Heart left ventricle (tissue), 16 donors: ENCODE measurements at regions not wholly inside any gene's neighbourhood (a gene's known extent, or its start where the extent isn't known, plus 50 kb on each side); places are given as distances from the start of the nearest gene placed in this dataset.

Experiments
- ATAC-seq, 4 donors: fragments of 200-7000 bp; cut with Tn5 transposase; one replicate each; pipeline ENCODE4 v1.9.1; 2020 to 2022; ENCODE audit warnings: moderate library complexity in 4 of 4, mild to moderate bottlenecking in 3 of 4, moderate number of reproducible peaks in 1 of 4
- DNase-seq, 5 donors: peaks; one replicate each; pipeline ENCODE4 v3.0.0-alpha.2; 2020
- H3K27ac ChIP-seq, 12 donors: fragments of 200-600 bp; sonication (generic) in 4 of 12; one replicate each; pipeline versions ENCODE4 v1.5.0 to v1.8.0; 2016 to 2022; ENCODE audit warnings: mild to moderate bottlenecking in 2 of 12
- H3K27me3 ChIP-seq, 9 donors: fragments of 200-600 bp; sonication (generic) in 2 of 9; one replicate each; pipeline versions ENCODE4 v1.5.1 to v1.8.0; 2016 to 2022; ENCODE audit warnings: mild to moderate bottlenecking in 3 of 9
- H3K36me3 ChIP-seq, 9 donors: fragments of 200-600 bp; sonication (generic) in 2 of 9; one replicate each; pipeline versions ENCODE4 v1.5.0 to v1.8.0; 2018 to 2022; ENCODE audit warnings: mild to moderate bottlenecking in 2 of 9
- H3K4me1 ChIP-seq, 12 donors: fragments of 200-600 bp; sonication (generic) in 4 of 12; one replicate each; pipeline versions ENCODE4 v1.5.0 to v1.8.0; 2016 to 2022; ENCODE audit warnings: mild to moderate bottlenecking in 3 of 12
- H3K4me3 ChIP-seq, 12 donors: fragments of 200-600 bp; sonication (generic) in 4 of 12; one replicate each; pipeline versions ENCODE4 v1.5.0 to v1.8.0; 2017 to 2022; ENCODE audit warnings: mild to moderate bottlenecking in 9 of 12, moderate library complexity in 4 of 12
- H3K9me3 ChIP-seq, 12 donors: fragments of 200-600 bp; sonication (generic) in 4 of 12; one replicate each; pipeline versions ENCODE4 v1.5.0 to v1.8.0; 2016 to 2022; ENCODE audit warnings: mild to moderate bottlenecking in 1 of 12
- CTCF ChIP-seq, 12 donors: fragments of 200-600 bp; sonication (generic) in 4 of 12; IDR thresholded peaks; one replicate each; pipeline versions ENCODE4 v1.5.0 to v1.8.0; 2018 to 2022; ENCODE audit warnings: antibody characterized with exemption in 12 of 12, mild to moderate bottlenecking in 5 of 12
- POLR2A ChIP-seq, 2 donors: fragments of 450-650 bp; IDR thresholded peaks; one replicate each; pipeline ENCODE4 v1.6.1; 2017; ENCODE audit warnings: antibody characterized with exemption in 2 of 2, mild to moderate bottlenecking in 2 of 2, moderate library complexity in 2 of 2
- WGBS, 4 donors: extraction: QIAGEN DNeasy Blood & Tissue Kit in 2 of 4; methylation state at CpG; one replicate each; pipeline versions ENCODE4 v1.1.5 to v1.1.7; 2013 to 2018; 5-methylcytosine and 5-hydroxymethylcytosine counted together
- intact Hi-C, 10 donors: fragments of 100-400 bp; cut with DNase I; formaldehyde crosslinking; loops; one replicate each; pipeline versions ENCODE4 v1.11.1 to v1.14.2; 2022
- donor health status: ischemic (EF 13 %, LVEDD 7.1; RV severe dilation, severe dysfunction).
- donor health status: healthy with polysubstance abuse.
- donor health status: DM: no; HTN: yes; CAD: no.
- donor health status: DM: no; HTN: no; CAD: no.
- donor health status: ischemic (EF 25% LVEDD 6.9; RV normal size, moderate dysfunction).
- donor health status: ischemic (EF 25% LVEDD 5.7; RV mildly dilated, moderate dysfunction).
- donor health status: healthy.
- donor health status: DM: yes; HTN: yes; CAD: no.
- donor health status: ischemic (EF 35%, LVEDD 5.7; RV mildly dilated, moderate dysfunction).
- donor health status: nonischemic (EF 11% LVEDD 7.7; RV severe dilation, severe dysfunction).
- donor health status: DM: yes; HTN: yes; CAD: no.
- donor health status: PGD.
- donor health status: ischemic (EF 29% LVEDD 5.4; RV normal size, mild dysfunction).
- donor health status: nonischemic (EF 23%, LVEDD 6.1; RV moderate dilation, normal function).

- DNase-seq = no peak
- no peak for ATAC-seq
- no peak overlapping the region for H3K27ac ChIP-seq
- no peaks in the 10 kb centered on the region for H3K27me3 ChIP-seq
- WGBS, 4 donors = 88 to 92% (median 90%) methylated on average over 12 of the region's 12 CpGs
- H3K36me3 ChIP-seq = no peaks in the 10 kb centered on the region
- intact Hi-C loops = no loop called here
- TF ChIP-seq POLR2A (IDR thresholded peaks at IDR 0.05) = no peak
- no peak for TF ChIP-seq CTCF (IDR thresholded peaks at IDR 0.05)
- H3K4me1 ChIP-seq = peaks cover 0 to 11% (median 0%) of the 10 kb centered on the region in 12 donors
- H3K4me3 ChIP-seq = no peak overlapping the region
- H3K9me3 ChIP-seq = peaks cover 0 to 4% (median 0%) of the 10 kb centered on the region in 12 donors
These were observed 232.1 kb downstream of the SOX11 start for GRCh38 chr2:5923957-5924945.

- 80 to 88% (median 83%) methylated on average over 4 of the region's 4 CpGs for WGBS, 4 donors
- intact Hi-C loops = no loop called here
- ATAC-seq (no peak), DNase-seq (no peak)
- Histone ChIP-seq H3K4me3 (no peak overlapping the region), H3K27ac (no peak overlapping the region), H3K27me3 (no peaks in the 10 kb centered on the region), H3K9me3 (peaks cover 0 to 13% (median 0%) of the 10 kb centered on the region in 12 donors), H3K4me1 (peaks cover 0 to 11% (median 0%) of the 10 kb centered on the region in 12 donors), H3K36me3 (no peaks in the 10 kb centered on the region)
- TF ChIP-seq CTCF (IDR thresholded peaks at IDR 0.05) = no peak
- no peak for TF ChIP-seq POLR2A (IDR thresholded peaks at IDR 0.05)
These were observed 233.4 kb downstream of the SOX11 start for GRCh38 chr2:5925604-5926003.

- Histone ChIP-seq H3K36me3 (no peaks in the 10 kb centered on the region), H3K9me3 (peaks cover 0 to 13% (median 0%) of the 10 kb centered on the region in 12 donors), H3K27ac (peak overlapping the region in 1 of 12 donors; percentile 23), H3K4me3 (peak overlapping the region in 1 of 12 donors; percentile 3), H3K4me1 (peaks cover 0 to 11% (median 0%) of the 10 kb centered on the region in 12 donors), H3K27me3 (no peaks in the 10 kb centered on the region)
- peak; percentile 66 to 95 (median 84) for ATAC-seq
- 8 to 27% (median 23%) methylated on average over 6 of the region's 6 CpGs for WGBS, 4 donors
- DNase-seq = peak in 1 of 5 donors; percentile 34
- intact Hi-C loops = no loop called here
- TF ChIP-seq POLR2A (IDR thresholded peaks at IDR 0.05) (no peak), CTCF (IDR thresholded peaks at IDR 0.05) (no peak)
These were observed 234.8 kb downstream of the SOX11 start for GRCh38 chr2:5926871-5927512.
